Nephron (organoid): ENCODE measurements at regions not wholly inside any gene's neighbourhood (a gene's known extent, or its start where the extent isn't known, plus 50 kb on each side); places are given as distances from the start of the nearest gene placed in this dataset.

Experiments used
- H3K27ac Mint-ChIP-seq, 3 experiments: 2 replicates each; pipeline ENCODE4 v1.8.0; 2020; ENCODE audit warnings: mixed read lengths in 3 of 3, mild to moderate bottlenecking in 2 of 3, moderate library complexity in 1 of 3
- H3K27me3 Mint-ChIP-seq: 2 replicates; pipeline ENCODE4 v1.8.0; 2021; ENCODE audit warnings: low read depth, mild to moderate bottlenecking, moderate library complexity, mixed read lengths
- H3K36me3 Mint-ChIP-seq: 2 replicates; pipeline ENCODE4 v1.8.0; 2020; ENCODE audit warnings: low read depth, mixed read lengths
- H3K4me1 Mint-ChIP-seq: 2 replicates; pipeline ENCODE4 v1.8.0; 2020; ENCODE audit warnings: mixed read lengths
- H3K4me3 Mint-ChIP-seq, 3 experiments: 2 replicates each; pipeline ENCODE4 v1.8.0; 2020; ENCODE audit warnings: mild to moderate bottlenecking in 3 of 3, mixed read lengths in 3 of 3, moderate library complexity in 2 of 3
- H3K9me3 Mint-ChIP-seq: 2 replicates; pipeline ENCODE4 v1.8.0; 2020; ENCODE audit warnings: mixed read lengths
- CTCF ChIP-seq, 3 experiments: fragments of 200-600 bp; sonication (generic); IDR thresholded peaks; one replicate each; pipeline ENCODE4 v1.5.0; 2021; ENCODE audit warnings: antibody characterized with exemption in 3 of 3; ENCODE audit not compliant: unreplicated experiment in 3 of 3

- TF ChIP-seq CTCF (IDR thresholded peaks at IDR 0.05; ENCODE audit: unreplicated experiment in 3 of 3) = no peak
- Mint-ChIP-seq H3K4me1 (no peaks in the 10 kb centered on the region), H3K27ac (peak overlapping the region in 1 of 3 experiments; percentile 16), H3K36me3 (no peaks in the 10 kb centered on the region), H3K27me3 (no peaks in the 10 kb centered on the region), H3K9me3 (peaks cover under 1% of the 10 kb centered on the region), H3K4me3 (no peak overlapping the region)
Observed at GRCh38 chr4:137583671-137584070, 51.4 kb upstream of the PCDH18 start.
